ENCODE measurements at regions not wholly inside any gene's neighbourhood (a gene's known extent, or its start where the extent isn't known, plus 50 kb on each side); places are given as distances from the start of the nearest gene placed in this dataset.

DNA sequence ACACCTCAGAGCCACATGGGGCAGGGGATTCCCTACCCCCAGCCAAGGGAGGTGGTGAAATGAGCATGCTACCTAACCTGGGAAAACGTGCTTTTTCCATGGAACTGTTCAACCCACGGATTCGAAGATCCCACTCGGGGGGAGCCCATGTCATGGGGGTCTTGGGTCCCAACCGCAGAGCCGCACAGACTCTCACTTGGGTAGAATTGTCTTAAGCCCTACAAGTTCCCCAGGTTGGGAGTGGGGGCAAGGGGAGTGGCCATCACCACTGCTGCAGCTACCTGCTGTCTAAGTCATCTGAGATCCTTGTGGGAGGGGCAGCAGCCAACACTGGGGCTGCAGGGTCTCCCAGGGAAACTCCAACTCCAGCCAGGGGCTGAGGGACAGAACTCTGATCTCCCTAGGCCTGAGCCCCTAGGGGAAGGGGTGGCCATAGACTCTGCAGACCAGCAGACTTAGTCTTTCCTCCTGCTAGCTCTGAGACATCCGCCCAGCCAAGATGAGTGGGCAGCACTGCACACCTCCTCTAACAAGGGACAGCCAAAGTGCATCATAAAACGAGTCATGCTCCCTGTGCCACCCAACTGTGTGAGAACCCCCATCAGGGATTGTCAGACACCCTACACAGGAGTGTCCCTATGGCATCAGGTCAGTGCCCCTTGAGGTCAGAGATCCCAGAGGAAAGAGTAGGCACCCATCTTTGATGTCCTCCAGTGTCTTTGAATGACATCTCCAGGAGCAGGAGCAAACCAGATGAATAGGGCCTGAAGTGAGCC, 610.4 kb upstream of the SLITRK6 start:
- Histone ChIP-seq H3K9me3 (peaks cover 0 to 19% (median 0%) of the 10 kb centered on the region in 11 donors), H3K4me3 (no peak overlapping the region), H3K27me3 (no peaks in the 10 kb centered on the region), H3K36me3 (no peaks in the 10 kb centered on the region), H3K27ac (no peak overlapping the region), H3K4me1 (no peaks in the 10 kb centered on the region)
- intact Hi-C loops (cut with DNase I) = no loop called here
- ATAC-seq = no peak
- DNase-seq = no peak
- TF ChIP-seq, protein P1, sequence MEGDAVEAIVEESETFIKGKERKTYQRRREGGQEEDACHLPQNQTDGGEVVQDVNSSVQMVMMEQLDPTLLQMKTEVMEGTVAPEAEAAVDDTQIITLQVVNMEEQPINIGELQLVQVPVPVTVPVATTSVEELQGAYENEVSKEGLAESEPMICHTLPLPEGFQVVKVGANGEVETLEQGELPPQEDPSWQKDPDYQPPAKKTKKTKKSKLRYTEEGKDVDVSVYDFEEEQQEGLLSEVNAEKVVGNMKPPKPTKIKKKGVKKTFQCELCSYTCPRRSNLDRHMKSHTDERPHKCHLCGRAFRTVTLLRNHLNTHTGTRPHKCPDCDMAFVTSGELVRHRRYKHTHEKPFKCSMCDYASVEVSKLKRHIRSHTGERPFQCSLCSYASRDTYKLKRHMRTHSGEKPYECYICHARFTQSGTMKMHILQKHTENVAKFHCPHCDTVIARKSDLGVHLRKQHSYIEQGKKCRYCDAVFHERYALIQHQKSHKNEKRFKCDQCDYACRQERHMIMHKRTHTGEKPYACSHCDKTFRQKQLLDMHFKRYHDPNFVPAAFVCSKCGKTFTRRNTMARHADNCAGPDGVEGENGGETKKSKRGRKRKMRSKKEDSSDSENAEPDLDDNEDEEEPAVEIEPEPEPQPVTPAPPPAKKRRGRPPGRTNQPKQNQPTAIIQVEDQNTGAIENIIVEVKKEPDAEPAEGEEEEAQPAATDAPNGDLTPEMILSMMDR (IDR thresholded peaks at IDR 0.05) = no peak
- 81 to 84% methylated on average over 8 of the region's 8 CpGs for WGBS, 2 donors

DNA sequence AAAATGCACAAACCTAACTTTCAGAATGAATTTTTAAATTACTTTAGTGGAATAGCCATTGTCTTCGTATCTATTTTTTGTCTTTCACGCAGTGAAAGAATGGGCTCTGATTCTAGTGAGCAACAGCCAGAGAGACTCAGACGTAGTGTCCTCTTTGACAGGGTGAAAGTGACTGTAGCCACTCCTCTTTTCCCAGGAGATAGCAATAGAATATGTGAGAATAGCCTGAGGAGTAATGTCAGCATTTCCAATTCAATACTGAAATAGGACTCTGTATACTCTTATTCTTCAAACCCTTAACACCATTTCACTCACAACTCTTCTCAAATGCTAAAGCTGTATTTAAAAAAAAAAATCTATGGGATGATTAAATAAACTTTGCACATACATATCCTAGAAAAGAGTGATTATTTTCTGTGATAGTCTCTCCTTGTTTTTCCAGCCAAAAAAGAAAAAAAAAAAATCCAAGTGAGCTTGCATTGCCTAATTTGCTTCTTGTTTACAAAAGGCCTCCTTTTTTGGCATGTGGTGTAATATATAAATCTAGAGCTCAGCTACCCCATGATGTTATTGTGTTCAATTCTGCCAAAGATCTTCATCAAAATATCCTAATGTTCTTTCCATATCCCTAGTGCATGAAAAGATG, 626.1 kb upstream of the SLITRK6 start:
- H3K36me3 ChIP-seq = no peaks in the 10 kb centered on the region
- TF ChIP-seq, protein P1 (IDR thresholded peaks at IDR 0.05) = no peak
- WGBS, 2 donors = 28 to 30% methylated on average over 3 of the region's 3 CpGs
- H3K4me1 ChIP-seq = no peaks in the 10 kb centered on the region
- DNase-seq (no peak), ATAC-seq (peak in 2 of 8 donors; percentile 35 to 82)
- no peak overlapping the region for H3K4me3 ChIP-seq
- no peaks in the 10 kb centered on the region for H3K27me3 ChIP-seq
- intact Hi-C loops (cut with DNase I) = no loop called here
- H3K27ac ChIP-seq = no peak overlapping the region
- peaks cover 0 to 29% (median 0%) of the 10 kb centered on the region in 11 donors for H3K9me3 ChIP-seq

DNA sequence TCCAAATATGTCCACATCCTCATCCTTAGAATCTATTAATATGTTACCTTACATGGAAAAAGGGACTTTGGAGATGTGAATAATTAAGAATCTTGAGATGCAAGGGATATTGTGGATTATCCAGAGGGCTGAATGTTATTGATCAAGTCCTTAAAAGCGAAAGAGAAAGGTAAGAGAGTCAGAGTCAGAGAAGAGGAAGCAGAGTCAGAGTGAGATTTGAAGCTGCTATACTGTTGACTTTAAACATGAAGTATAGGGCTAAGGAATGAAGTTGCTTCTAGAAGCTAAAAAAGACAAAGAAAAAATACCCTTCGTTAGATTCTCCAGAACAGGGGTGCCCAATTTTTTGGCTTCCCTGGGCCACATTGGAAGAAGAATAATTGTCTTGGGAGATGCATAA, 627.2 kb upstream of the SLITRK6 start:
- H3K27ac ChIP-seq = no peak overlapping the region

DNA sequence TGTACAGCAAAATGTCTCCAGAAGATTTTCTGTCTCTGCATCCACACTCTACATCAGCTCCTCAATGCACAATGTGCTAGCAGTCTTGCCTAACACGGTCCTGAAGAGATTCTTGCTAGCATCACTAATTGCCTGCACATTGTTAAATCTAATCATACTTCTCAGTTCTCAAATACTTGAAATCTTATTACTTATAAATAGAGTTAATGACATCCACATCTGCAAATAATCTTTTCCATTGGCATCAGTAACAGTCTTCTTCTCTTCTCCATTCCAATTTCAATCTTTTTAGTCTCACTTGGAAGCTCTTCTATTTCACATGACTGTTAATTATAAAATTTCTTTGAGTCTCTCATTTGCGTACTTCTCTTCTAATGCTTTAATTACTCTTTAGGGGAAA, 630.5 kb upstream of the SLITRK6 start:
- TF ChIP-seq, protein P1 (IDR thresholded peaks at IDR 0.05) = no peak
- peaks cover 0 to 48% (median 5%) of the 10 kb centered on the region in 11 donors for H3K9me3 ChIP-seq
- intact Hi-C loops (cut with DNase I) = no loop called here
- WGBS, 2 donors = 75 to 79% methylated on average over 2 of the region's 2 CpGs
- no peaks in the 10 kb centered on the region for H3K4me1 ChIP-seq
- ATAC-seq = no peak
- H3K27me3 ChIP-seq = no peaks in the 10 kb centered on the region
- H3K36me3 ChIP-seq = no peaks in the 10 kb centered on the region
- no peak overlapping the region for H3K27ac ChIP-seq
- no peak overlapping the region for H3K4me3 ChIP-seq
- DNase-seq = no peak

More for the DNA sequence above, 627.2 kb upstream of the SLITRK6 start:
- H3K4me1 ChIP-seq = no peaks in the 10 kb centered on the region
- H3K27me3 ChIP-seq = no peaks in the 10 kb centered on the region
- H3K4me3 ChIP-seq = no peak overlapping the region
- DNase-seq (no peak), ATAC-seq (no peak)
- H3K36me3 ChIP-seq = no peaks in the 10 kb centered on the region
- TF ChIP-seq, protein P1 (IDR thresholded peaks at IDR 0.05) = no peak
- WGBS, 2 donors = 81 to 87% methylated on average over 2 of the region's 2 CpGs
- peaks cover 0 to 32% (median 0%) of the 10 kb centered on the region in 11 donors for H3K9me3 ChIP-seq
- intact Hi-C loops (cut with DNase I) = no loop called here
